Lower leg skin (tissue), 4 donors: ENCODE measurements at regions not wholly inside any gene's neighbourhood (a gene's known extent, or its start where the extent isn't known, plus 50 kb on each side); places are given as distances from the start of the nearest gene placed in this dataset.

Source experiments
- DNase-seq, 2 donors: peaks; one replicate each; pipeline ENCODE4 v3.0.0-alpha.2; 2019; ENCODE audit warnings: low spot score in 2 of 2
- H3K4me3 ChIP-seq: fragments of 200-600 bp; sonication (generic); 2 replicates; pipeline ENCODE4 v1.5.1; 2017; ENCODE audit warnings: mild to moderate bottlenecking, low read depth; ENCODE audit not compliant: poor library complexity, severe bottlenecking
- CTCF ChIP-seq, 3 donors: fragments of 450-650 bp; IDR thresholded peaks; one replicate each; pipeline ENCODE4 v1.5.1; 2016; ENCODE audit warnings: antibody characterized with exemption in 3 of 3, mild to moderate bottlenecking in 3 of 3, moderate library complexity in 2 of 3
- POLR2A ChIP-seq, 2 donors: fragments of 450-650 bp; IDR thresholded peaks; one replicate each; pipeline ENCODE4 v1.6.1; 2016 to 2017; ENCODE audit warnings: antibody characterized with exemption in 2 of 2, mild to moderate bottlenecking in 1 of 2, moderate library complexity in 1 of 2
- WGBS, 2 donors: methylation state at CpG; one replicate each; pipeline ENCODE4 v1.1.5; 2018; 5-methylcytosine and 5-hydroxymethylcytosine counted together
- intact Hi-C: fragments of 100-400 bp; cut with DNase I; formaldehyde crosslinking; loops from one replicate; pipeline ENCODE4 v1.15.0; 2023; ENCODE audit warnings: low total_unique reads

- no peak overlapping the region for H3K4me3 ChIP-seq
- WGBS, 2 donors = 52 to 65% methylated on average over 1 of the region's 1 CpG
- intact Hi-C loops = no loop called here
- TF ChIP-seq POLR2A (IDR thresholded peaks at IDR 0.05) = no peak
- TF ChIP-seq CTCF (IDR thresholded peaks at IDR 0.05) = no peak
- DNase-seq = no peak
Measured at GRCh38 chr2:225190987-225191386, 148.7 kb upstream of the DOCK10 start.

- intact Hi-C loops = no loop called here
- no peak for DNase-seq
- H3K4me3 ChIP-seq = no peak overlapping the region
- no peak for TF ChIP-seq CTCF (IDR thresholded peaks at IDR 0.05)
- TF ChIP-seq POLR2A (IDR thresholded peaks at IDR 0.05) = no peak
- 49 to 76% methylated on average over 2 of the region's 2 CpGs for WGBS, 2 donors
Measured at GRCh38 chr2:225184948-225185347, 142.7 kb upstream of the DOCK10 start.

GRCh38 chr2:225182126-225182525 is 139.9 kb upstream of the DOCK10 start:
- intact Hi-C loops = no loop called here
- no peak overlapping the region for H3K4me3 ChIP-seq
- no peak for DNase-seq
- 78 to 80% methylated on average over 1 of the region's 1 CpG for WGBS, 2 donors
- TF ChIP-seq POLR2A (IDR thresholded peaks at IDR 0.05) (no peak), CTCF (IDR thresholded peaks at IDR 0.05) (no peak)

- TF ChIP-seq CTCF (IDR thresholded peaks at IDR 0.05) = no peak
- TF ChIP-seq POLR2A (IDR thresholded peaks at IDR 0.05) = no peak
- no peak overlapping the region for H3K4me3 ChIP-seq
- no peak for DNase-seq
- intact Hi-C loops = no loop called here
- 17 to 54% methylated on average over 1 of the region's 1 CpG for WGBS, 2 donors
Measured at GRCh38 chr2:225177098-225177497, 134.8 kb upstream of the DOCK10 start.

GRCh38 chr2:225173909-225174308 is 131.6 kb upstream of the DOCK10 start:
- no peak for DNase-seq
- intact Hi-C loops = no loop called here
- WGBS, 2 donors = 67 to 69% methylated on average over 2 to 3 of the region's 3 CpGs
- no peak overlapping the region for H3K4me3 ChIP-seq
- TF ChIP-seq POLR2A (IDR thresholded peaks at IDR 0.05) (no peak), CTCF (IDR thresholded peaks at IDR 0.05) (no peak)

- no peak overlapping the region for H3K4me3 ChIP-seq
- WGBS, 2 donors = 80 to 90% methylated on average over 6 of the region's 6 CpGs
- DNase-seq = no peak
- intact Hi-C loops = no loop called here
- no peak for TF ChIP-seq CTCF (IDR thresholded peaks at IDR 0.05)
- TF ChIP-seq POLR2A (IDR thresholded peaks at IDR 0.05) = no peak
Measured at GRCh38 chr2:225171350-225171749, 129.1 kb upstream of the DOCK10 start.
